Hematopoietic multipotent progenitor cell (in vitro differentiated cells): ENCODE measurements at regions not wholly inside any gene's neighbourhood (a gene's known extent, or its start where the extent isn't known, plus 50 kb on each side); places are given as distances from the start of the nearest gene placed in this dataset. TPM values are rescaled to one million over a fixed set of nuclear protein-coding genes. Genes with fewer than 3 reads are reported as not detected.
"Not testable (repeated sequence)": the region's sequence is repeated elsewhere in the genome, so short reads cannot be mapped to it uniquely, and the experiment has no call there.

ENCODE experiments used
- DNase-seq, 3 donors: peaks; one replicate each; pipeline ENCODE4 v3.0.0-alpha.2; 2011 to 2015; ENCODE audit warnings: low read depth in 2 of 3, low spot score in 2 of 3
- small RNA-seq: library from RNA; depleted of rRNA; stranded (forward); fragments of <200 nt; gene quantifications from one replicate; pipeline ENCODE3, GENCODE V24; 2012

DNA sequence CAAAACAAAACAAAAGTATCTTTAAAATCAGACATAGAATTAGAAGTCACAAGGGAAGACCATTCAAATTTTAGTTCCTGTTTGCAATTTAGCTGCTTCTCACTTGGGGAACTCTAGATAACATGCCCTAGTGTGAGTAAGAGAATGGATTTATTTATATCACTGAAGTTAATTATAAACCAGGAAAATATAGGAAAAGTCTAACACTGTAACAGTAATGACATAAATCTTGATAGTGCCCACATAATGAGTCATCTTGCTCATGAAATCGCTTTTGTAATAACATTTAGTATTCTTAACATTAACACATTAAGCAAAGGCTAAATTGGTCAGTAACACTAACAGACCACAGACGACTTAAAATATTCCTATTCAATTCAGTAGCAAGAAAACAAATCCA, 710.7 kb downstream of the STPG2 start:
- no peak for DNase-seq

DNA sequence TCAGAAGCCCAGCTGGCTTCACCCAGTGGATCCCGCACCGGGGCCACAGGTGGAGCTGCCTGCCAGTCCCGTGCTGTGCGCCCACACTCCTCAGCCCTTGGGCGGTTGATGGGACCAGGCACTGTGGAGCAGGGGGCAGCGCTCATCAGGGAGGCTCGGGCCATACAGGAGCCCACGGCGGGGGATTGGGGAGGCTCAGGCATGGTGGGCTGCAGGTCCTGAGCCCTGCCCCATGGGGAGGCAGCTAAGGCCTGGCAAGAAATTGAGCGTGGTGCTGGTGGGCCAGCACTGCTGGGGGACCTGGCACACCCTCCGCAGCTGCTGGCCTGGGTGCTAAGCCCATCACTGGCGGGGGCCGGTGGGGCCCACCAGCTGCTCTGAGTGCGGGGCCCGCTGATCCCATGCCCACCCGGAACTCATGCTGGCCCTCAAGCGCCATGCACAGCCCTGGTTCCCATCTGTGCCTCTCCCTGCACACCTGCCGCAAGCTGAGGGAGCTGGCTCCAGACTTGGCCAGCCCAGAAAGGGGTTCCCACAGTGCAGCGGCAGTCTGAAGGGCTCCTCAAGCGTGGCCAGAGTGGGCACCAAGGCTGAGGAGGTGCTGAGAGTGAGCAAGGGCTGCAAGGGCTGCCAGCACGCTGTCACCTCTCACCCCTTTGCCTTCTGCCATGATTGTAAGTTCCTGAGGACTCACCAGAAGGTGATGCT, 705.1 kb downstream of the STPG2 start:
- not testable (repeated sequence) for DNase-seq

- DNase-seq, result no peak
These were observed 690.1 kb downstream of the STPG2 start for GRCh38 chr4:97453186-97453585.

DNA sequence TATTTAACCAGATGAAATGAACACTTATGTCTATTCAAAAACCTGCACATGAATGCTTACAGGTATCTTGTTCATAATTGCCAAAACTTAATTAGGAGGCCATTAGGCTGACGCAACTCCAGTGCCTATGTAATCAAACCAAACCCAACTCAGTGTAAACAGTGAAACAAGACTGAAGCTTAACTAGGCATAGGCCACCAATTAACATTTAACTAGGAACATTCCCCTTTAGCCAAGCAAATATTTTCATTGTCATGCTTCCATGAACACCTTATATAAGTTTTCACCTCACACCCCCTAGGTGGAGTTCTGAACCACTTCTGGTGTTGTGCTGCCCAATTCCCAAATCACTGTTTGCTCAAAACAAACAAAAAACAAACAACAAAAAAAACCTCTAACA, 686.0 kb downstream of the STPG2 start:
- DNase-seq, result no peak

- DNase-seq, result no peak
These were observed 675.0 kb downstream of the STPG2 start for GRCh38 chr4:97468272-97468671.

GRCh38 chr4:97475621-97476020, 667.7 kb downstream of the STPG2 start:
- DNase-seq, result no peak

DNA sequence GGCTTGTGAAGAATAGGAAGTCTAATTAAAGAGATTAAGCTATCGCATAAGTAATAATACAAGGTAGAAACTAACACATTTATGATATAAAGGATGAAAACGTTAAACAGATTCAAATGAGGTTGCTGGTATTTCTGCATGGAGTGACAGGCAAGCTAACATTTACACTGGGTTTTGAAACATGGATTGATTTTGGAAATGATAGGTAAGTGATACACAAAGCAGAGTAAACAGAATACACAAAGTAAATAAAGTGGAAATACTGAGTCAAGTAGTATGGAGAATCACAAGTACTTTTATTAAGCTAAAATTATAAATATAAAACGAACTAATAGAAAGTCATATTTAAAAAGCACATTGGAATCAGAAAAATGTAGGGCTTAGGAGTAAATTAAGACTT, 665.3 kb downstream of the STPG2 start:
- no peak for DNase-seq

DNA sequence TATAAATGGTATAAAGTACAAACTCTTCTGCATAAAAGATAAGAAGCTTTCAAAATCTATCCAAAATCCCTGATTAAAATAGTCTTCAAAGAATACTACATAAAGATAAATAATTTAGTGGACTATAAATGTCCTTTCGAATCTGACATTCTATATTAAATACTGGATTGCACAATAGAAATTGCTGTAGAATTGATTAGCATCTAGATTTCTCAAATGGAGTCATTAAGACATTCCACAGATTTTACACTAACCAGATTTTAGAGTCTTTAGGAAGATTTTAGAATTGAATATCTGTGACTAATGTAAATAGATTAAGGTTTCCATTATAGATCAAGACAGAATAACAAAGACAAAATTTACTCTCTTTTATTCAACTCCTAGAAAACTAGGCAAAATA, 663.9 kb downstream of the STPG2 start:
- DNase-seq, result no peak

- no peak for DNase-seq
These were observed 651.4 kb downstream of the STPG2 start for GRCh38 chr4:97491856-97492255.

- no peak for DNase-seq
These were observed 649.3 kb downstream of the STPG2 start for GRCh38 chr4:97493815-97494518.

DNA sequence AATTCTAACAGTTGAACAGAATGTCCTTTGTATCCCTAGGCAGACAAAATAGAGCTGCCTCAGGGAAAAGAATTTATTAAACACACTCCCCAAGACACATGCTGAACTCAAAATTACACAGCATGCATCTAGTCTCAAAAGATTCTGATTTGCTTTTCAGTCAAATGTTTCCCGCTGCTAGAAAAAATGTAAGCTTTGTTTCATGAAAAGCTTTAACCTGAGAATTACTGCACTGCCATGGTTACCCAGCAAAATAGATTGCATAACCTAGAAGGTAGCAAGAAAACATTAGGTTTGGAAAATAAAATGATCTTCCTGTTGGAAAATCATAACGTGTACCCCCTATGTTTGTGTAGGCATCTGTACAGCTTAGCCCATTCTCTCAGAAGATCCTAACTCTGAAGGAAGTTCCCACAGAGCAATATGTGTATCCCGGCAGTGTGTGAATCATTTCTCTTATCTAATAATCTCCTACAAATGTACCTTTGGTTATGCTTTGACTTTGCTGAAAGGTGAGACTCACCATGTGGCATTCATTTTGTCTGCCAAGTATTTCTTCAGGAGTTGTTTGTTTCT, 646.9 kb downstream of the STPG2 start:
- no peak for DNase-seq

- no peak for DNase-seq
These were observed 644.4 kb downstream of the STPG2 start for GRCh38 chr4:97498875-97499274.

- no peak for DNase-seq
These were observed 642.9 kb downstream of the STPG2 start for GRCh38 chr4:97500423-97500822.

DNA sequence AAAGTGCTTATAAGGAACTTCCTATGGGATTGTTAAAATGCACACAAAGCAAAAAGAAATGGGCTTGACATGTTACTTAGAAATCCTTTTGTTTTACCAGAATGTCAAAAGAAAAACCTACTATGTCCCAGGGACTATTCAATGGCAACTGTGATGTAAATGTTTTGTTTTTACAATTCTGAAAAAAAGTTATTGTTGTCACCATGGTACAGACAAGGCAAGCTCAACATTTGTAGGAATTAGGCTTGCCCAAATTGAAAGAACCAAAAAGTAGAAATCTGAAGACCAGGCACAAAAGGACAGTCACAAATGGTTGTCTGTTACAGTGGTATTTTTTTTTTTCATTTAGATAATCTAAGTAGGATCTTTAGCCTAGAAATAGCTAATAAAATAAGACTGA, 638.6 kb downstream of the STPG2 start:
- DNase-seq, result no peak

- no peak for DNase-seq
These were observed 635.6 kb downstream of the STPG2 start for GRCh38 chr4:97507587-97508245.

Small RNAs in the stretch of these regions (small RNA-seq; reads per million reads assigned to genes)
- gene COX7A2P2 (not detected), gene RNU6-34P (not detected)
